Body of pancreas (tissue), 4 donors: ENCODE measurements at regions not wholly inside any gene's neighbourhood (a gene's known extent, or its start where the extent isn't known, plus 50 kb on each side); places are given as distances from the start of the nearest gene placed in this dataset.

Experiments used
- ATAC-seq: fragments of 150-250 bp; one replicate; pipeline ENCODE4 v1.9.1; 2016
- DNase-seq, 4 donors: peaks; one replicate each; pipeline ENCODE4 v3.0.0-alpha.2; 2019
- H3K27ac ChIP-seq, 4 donors: fragments of 200-600 bp; sonication (generic); 1 replicate in 3 of 4; 2 replicates in 1 of 4; pipeline versions ENCODE4 v1.5.1 to v1.6.1; 2016 to 2019; ENCODE audit warnings: mild to moderate bottlenecking in 1 of 4, mixed read lengths in 1 of 4, moderate library complexity in 1 of 4
- H3K27me3 ChIP-seq, 2 donors: fragments of 200-600 bp; sonication (generic); one replicate each; pipeline ENCODE4 v1.6.0; 2016; ENCODE audit warnings: mild to moderate bottlenecking in 1 of 2
- H3K36me3 ChIP-seq, 2 donors: fragments of 200-600 bp; sonication (generic); replicated peaks in 1 of 2; 2 replicates each; pipeline ENCODE4 v1.5.1; 2016; ENCODE audit warnings: low read depth in 2 of 2; ENCODE audit not compliant: insufficient read depth in 1 of 2
- H3K4me1 ChIP-seq: fragments of 200-600 bp; sonication (generic); one replicate; pipeline ENCODE4 v1.6.0; 2016
- H3K4me3 ChIP-seq, 2 donors: fragments of 200-600 bp; sonication (generic); 1 replicate in 1 of 2; 2 replicates in 1 of 2; pipeline ENCODE4 v1.5.1; 2016 to 2019
- H3K9me3 ChIP-seq, 3 donors: fragments of 200-600 bp; sonication (generic); 1 replicate in 2 of 3; 2 replicates in 1 of 3; pipeline ENCODE4 v1.5.1; 2016
- POLR2A ChIP-seq, 3 donors: fragments of 450-650 bp; IDR thresholded peaks; one replicate each; pipeline ENCODE4 v1.6.1; 2016; ENCODE audit warnings: antibody characterized with exemption in 3 of 3, mild to moderate bottlenecking in 2 of 3
- WGBS, 2 donors: methylation state at CpG; one replicate each; pipeline ENCODE4 v1.1.5; 2017; 5-methylcytosine and 5-hydroxymethylcytosine counted together
- intact Hi-C: fragments of 100-400 bp; cut with DNase I; formaldehyde crosslinking; loops from one replicate; pipeline ENCODE4 v1.15.1; 2023
- TF ChIP-seq, protein P1 (sequence below), 7 experiments: fragments of 450-650 bp in 4 of 7; fragments of 200-600 bp in 3 of 7; sonication (generic) in 3 of 7; IDR thresholded peaks; one replicate each; pipeline ENCODE4 v1.5.1; 2016 to 2019; ENCODE audit warnings: antibody characterized with exemption in 7 of 7

DNA sequence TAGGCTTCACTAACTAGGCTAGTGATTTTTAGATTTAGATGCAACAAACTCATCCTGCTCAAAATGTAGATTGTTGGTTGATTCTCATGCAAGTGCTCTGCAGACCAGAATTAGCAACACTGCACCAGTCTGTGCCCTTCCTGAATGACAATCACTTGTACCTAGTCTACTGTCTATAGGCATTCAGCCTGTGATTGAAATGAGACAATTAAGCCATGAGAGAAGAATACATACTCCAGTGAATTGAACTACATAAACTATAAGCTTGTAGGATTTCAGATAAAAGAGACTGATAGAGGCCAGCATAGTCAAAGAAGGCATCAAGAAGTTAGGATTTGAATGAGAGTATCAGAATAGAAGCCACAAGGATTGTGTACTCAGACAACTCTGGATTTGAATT lies 138.3 kb upstream of the NRXN1 start:
- DNase-seq: no peak
- H3K27ac ChIP-seq: no peak overlapping the region
- no peak for ATAC-seq
- no peak overlapping the region for H3K4me3 ChIP-seq
- TF ChIP-seq, protein P1, sequence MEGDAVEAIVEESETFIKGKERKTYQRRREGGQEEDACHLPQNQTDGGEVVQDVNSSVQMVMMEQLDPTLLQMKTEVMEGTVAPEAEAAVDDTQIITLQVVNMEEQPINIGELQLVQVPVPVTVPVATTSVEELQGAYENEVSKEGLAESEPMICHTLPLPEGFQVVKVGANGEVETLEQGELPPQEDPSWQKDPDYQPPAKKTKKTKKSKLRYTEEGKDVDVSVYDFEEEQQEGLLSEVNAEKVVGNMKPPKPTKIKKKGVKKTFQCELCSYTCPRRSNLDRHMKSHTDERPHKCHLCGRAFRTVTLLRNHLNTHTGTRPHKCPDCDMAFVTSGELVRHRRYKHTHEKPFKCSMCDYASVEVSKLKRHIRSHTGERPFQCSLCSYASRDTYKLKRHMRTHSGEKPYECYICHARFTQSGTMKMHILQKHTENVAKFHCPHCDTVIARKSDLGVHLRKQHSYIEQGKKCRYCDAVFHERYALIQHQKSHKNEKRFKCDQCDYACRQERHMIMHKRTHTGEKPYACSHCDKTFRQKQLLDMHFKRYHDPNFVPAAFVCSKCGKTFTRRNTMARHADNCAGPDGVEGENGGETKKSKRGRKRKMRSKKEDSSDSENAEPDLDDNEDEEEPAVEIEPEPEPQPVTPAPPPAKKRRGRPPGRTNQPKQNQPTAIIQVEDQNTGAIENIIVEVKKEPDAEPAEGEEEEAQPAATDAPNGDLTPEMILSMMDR (IDR thresholded peaks at IDR 0.05): no peak
- no peak for TF ChIP-seq POLR2A (IDR thresholded peaks at IDR 0.05)
- no peaks in the 10 kb centered on the region for H3K27me3 ChIP-seq
- no peaks in the 10 kb centered on the region for H3K4me1 ChIP-seq
- no peaks in the 10 kb centered on the region for H3K36me3 ChIP-seq
- no peaks in the 10 kb centered on the region for H3K9me3 ChIP-seq
- intact Hi-C loops: no loop called here

DNA sequence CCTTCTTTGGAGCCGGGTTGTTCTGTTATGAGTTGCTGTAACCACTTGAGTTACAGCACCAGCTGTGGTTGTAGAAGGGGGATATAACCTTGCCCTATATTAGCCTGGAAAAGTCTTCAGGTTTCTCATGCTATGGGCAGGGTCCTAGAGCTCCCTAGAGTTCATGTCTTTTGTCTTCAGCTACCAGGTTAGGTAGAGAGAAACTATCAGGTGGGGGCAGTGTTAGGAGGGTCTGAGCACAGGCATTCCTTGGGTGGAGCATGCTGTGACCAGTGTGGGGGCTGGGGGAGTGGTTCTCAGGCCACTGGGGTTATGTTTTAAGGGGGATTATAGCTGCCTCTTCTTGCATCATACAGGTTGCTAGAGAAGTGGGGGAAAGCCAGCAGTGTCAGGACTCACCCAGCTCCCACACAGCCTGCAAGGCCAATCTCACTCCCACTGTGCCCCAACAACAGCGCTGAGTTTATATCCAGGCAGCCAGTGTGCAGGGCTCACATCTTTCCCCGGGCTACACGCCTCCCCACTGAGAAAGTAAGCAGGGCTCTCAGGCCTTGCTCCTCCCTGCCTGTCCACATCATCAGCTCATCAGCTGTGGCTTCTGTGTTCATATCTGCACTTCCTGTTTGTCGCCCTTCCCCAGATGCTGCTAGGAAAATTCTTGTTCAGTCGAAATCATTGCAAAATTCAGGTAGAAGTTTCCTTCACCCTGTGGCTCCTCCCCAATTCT lies 133.8 kb upstream of the NRXN1 start:
- 50 to 57% methylated on average over 6 of the region's 6 CpGs for WGBS, 2 donors
- H3K4me1 ChIP-seq: no peaks in the 10 kb centered on the region
- no peaks in the 10 kb centered on the region for H3K36me3 ChIP-seq
- TF ChIP-seq, protein P1 (IDR thresholded peaks at IDR 0.05): no peak
- no peak for TF ChIP-seq POLR2A (IDR thresholded peaks at IDR 0.05)
- H3K27ac ChIP-seq: no peak overlapping the region
- H3K27me3 ChIP-seq: no peaks in the 10 kb centered on the region
- ATAC-seq (no peak), DNase-seq (no peak)
- intact Hi-C loops: no loop called here
- H3K9me3 ChIP-seq: no peaks in the 10 kb centered on the region
- no peak overlapping the region for H3K4me3 ChIP-seq

DNA sequence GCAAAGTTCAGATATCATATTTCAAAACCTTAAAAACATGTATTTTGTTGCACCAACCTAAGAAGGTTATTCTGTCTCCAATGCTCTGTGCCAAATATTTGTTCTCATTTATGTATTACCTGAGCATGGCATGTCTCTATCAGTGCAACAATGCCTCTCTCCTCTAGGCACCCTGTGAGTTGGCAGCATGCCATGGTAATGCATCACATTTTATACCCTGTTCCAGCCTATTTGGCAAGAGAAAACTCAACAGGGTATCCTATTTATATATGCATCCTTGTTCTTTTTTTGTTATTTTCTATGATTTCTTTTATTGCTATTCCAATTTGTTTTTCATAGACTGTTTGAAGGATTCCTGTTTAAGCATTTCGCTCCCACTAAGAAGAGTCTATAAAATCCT lies 126.3 kb upstream of the NRXN1 start:
- H3K4me3 ChIP-seq: no peak overlapping the region
- H3K36me3 ChIP-seq: no peaks in the 10 kb centered on the region
- WGBS, 2 donors: 93 to 96% methylated on average over 1 of the region's 1 CpG
- ATAC-seq (no peak), DNase-seq (no peak)
- no peak overlapping the region for H3K27ac ChIP-seq
- TF ChIP-seq POLR2A (IDR thresholded peaks at IDR 0.05): no peak
- intact Hi-C loops: no loop called here
- H3K4me1 ChIP-seq: no peaks in the 10 kb centered on the region
- no peaks in the 10 kb centered on the region for H3K27me3 ChIP-seq
- no peaks in the 10 kb centered on the region for H3K9me3 ChIP-seq

DNA sequence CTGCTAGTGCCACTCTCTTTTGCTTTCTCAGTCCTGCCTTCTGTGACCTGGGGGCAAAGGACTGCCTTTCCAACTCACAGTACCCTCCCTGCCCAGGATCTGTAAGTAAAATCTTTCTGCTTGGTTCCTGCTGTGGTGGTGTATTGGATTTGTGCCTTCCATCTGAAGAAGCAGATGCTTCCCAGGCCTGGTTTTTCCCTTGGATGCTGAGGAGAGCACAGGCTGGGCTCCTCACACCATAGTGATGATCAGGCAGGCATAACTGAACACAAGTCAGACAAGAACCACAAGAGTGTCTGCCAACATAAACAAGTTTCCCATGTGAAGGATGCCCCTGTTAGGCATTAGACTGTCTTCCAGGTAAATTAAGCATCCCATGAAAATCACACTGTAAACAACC lies 121.3 kb upstream of the NRXN1 start:
- no peak for ATAC-seq
- Histone ChIP-seq H3K27ac (no peak overlapping the region), H3K36me3 (no peaks in the 10 kb centered on the region), H3K27me3 (peaks cover 0 to under 1% of the 10 kb centered on the region in 2 donors), H3K9me3 (no peaks in the 10 kb centered on the region), H3K4me1 (no peaks in the 10 kb centered on the region), H3K4me3 (no peak overlapping the region)
- no peak for DNase-seq
- TF ChIP-seq, protein P1 (IDR thresholded peaks at IDR 0.05): no peak
- no peak for TF ChIP-seq POLR2A (IDR thresholded peaks at IDR 0.05)
- intact Hi-C loops: no loop called here

DNA sequence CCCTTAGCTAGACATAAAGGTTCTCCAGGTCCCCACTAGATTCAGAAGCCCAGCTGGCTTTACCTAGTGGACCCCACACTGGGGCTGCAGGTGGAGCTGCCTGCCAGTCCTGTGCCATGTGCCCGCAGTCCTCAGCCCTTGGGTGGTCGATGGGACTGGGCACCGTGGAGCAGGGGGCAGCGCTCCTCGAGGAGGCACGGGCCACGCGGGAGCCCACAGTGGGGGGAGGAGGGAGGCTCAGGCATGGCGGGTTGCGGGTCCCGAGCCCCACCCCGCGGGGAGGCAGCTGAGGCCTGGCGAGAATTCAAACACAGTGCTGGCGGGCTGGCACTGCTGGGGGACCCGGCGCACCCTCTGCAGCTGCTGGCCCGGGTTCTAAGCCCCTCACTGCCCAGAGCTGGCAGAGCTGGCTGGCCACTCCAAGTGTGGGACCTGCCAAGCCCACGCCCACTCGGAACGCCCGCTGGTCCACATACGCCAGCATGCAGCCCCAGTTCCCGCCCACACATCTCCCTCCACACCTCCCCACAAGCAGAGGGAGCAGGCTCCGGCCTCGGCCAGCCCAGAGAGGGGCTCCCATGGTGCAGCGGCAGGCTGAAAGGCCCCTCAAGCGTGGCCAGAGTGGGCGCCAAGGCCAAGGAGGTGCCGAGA lies 119.7 kb upstream of the NRXN1 start:
- peaks cover 0 to 4% of the 10 kb centered on the region in 2 donors for H3K27me3 ChIP-seq
- ATAC-seq (no peak), DNase-seq (no peak)
- H3K27ac ChIP-seq: no peak overlapping the region
- no peak for TF ChIP-seq POLR2A (IDR thresholded peaks at IDR 0.05)
- TF ChIP-seq, protein P1 (IDR thresholded peaks at IDR 0.05): no peak
- WGBS, 2 donors: 89 to 97% methylated on average over 10 to 18 of the region's 30 CpGs
- intact Hi-C loops: no loop called here
- no peaks in the 10 kb centered on the region for H3K36me3 ChIP-seq
- no peaks in the 10 kb centered on the region for H3K9me3 ChIP-seq
- no peak overlapping the region for H3K4me3 ChIP-seq
- H3K4me1 ChIP-seq: no peaks in the 10 kb centered on the region
